ENCODE measurements at regions not wholly inside any gene's neighbourhood (a gene's known extent, or its start where the extent isn't known, plus 50 kb on each side); places are given as distances from the start of the nearest gene placed in this dataset.

DNA sequence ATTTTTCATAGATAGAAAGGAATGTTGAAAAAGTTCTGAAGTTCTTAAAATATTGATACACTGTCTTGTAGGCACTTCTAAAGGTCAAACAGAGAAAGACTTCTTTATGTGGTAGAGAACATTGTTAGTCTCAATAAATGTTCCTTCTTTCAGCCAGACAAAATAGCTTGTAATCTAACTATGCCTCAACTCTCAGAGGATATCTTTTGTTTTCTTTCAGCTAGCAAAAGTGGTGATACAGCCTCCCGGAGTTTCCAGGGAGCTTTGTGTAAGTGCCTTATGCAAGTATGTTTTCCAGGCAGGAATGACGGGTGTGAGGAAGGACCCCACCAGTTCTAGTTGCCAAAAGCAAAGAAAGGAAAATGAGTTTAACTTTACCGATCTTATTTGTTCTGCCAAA lies 452.1 kb upstream of the ST6GAL2 start:
- H3K27me3 ChIP-seq (ENCODE audit: insufficient read depth, low read depth, low read length) = no peaks in the 10 kb centered on the region
- H3K4me2 ChIP-seq (ENCODE audit: low read length) = no peak overlapping the region
- no peak overlapping the region for H3K4me3 ChIP-seq (ENCODE audit: low read length)
- no peaks in the 10 kb centered on the region for H4K20me1 ChIP-seq (ENCODE audit: insufficient read depth)
- H3K27ac ChIP-seq (ENCODE audit: low read length) = no peak overlapping the region
- no peak overlapping the region for H3K9ac ChIP-seq (ENCODE audit: low read length)
- TF ChIP-seq, protein P1, sequence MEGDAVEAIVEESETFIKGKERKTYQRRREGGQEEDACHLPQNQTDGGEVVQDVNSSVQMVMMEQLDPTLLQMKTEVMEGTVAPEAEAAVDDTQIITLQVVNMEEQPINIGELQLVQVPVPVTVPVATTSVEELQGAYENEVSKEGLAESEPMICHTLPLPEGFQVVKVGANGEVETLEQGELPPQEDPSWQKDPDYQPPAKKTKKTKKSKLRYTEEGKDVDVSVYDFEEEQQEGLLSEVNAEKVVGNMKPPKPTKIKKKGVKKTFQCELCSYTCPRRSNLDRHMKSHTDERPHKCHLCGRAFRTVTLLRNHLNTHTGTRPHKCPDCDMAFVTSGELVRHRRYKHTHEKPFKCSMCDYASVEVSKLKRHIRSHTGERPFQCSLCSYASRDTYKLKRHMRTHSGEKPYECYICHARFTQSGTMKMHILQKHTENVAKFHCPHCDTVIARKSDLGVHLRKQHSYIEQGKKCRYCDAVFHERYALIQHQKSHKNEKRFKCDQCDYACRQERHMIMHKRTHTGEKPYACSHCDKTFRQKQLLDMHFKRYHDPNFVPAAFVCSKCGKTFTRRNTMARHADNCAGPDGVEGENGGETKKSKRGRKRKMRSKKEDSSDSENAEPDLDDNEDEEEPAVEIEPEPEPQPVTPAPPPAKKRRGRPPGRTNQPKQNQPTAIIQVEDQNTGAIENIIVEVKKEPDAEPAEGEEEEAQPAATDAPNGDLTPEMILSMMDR (IDR thresholded peaks at IDR 0.05; ENCODE audit: poor library complexity, severe bottlenecking) = no peak
- TF ChIP-seq MXI1 (conservative IDR thresholded peaks at IDR 0.05; ENCODE audit: poor library complexity, severe bottlenecking) (no peak), TAF1 (IDR thresholded peaks at IDR 0.05; ENCODE audit: low read depth) (no peak), EP300 (conservative IDR thresholded peaks at IDR 0.05; ENCODE audit: poor library complexity, severe bottlenecking) (no peak), RAD21 (conservative IDR thresholded peaks at IDR 0.05) (no peak), EZH2 (IDR thresholded peaks at IDR 0.05; ENCODE audit: borderline replicate concordance, insufficient read depth, low read length, poor library complexity, severe bottlenecking) (no peak), SMC3 (conservative IDR thresholded peaks at IDR 0.05; ENCODE audit: poor library complexity) (no peak), POLR2AphosphoS5 (IDR thresholded peaks at IDR 0.05) (no peak)
- TF ChIP-seq, protein P2, sequence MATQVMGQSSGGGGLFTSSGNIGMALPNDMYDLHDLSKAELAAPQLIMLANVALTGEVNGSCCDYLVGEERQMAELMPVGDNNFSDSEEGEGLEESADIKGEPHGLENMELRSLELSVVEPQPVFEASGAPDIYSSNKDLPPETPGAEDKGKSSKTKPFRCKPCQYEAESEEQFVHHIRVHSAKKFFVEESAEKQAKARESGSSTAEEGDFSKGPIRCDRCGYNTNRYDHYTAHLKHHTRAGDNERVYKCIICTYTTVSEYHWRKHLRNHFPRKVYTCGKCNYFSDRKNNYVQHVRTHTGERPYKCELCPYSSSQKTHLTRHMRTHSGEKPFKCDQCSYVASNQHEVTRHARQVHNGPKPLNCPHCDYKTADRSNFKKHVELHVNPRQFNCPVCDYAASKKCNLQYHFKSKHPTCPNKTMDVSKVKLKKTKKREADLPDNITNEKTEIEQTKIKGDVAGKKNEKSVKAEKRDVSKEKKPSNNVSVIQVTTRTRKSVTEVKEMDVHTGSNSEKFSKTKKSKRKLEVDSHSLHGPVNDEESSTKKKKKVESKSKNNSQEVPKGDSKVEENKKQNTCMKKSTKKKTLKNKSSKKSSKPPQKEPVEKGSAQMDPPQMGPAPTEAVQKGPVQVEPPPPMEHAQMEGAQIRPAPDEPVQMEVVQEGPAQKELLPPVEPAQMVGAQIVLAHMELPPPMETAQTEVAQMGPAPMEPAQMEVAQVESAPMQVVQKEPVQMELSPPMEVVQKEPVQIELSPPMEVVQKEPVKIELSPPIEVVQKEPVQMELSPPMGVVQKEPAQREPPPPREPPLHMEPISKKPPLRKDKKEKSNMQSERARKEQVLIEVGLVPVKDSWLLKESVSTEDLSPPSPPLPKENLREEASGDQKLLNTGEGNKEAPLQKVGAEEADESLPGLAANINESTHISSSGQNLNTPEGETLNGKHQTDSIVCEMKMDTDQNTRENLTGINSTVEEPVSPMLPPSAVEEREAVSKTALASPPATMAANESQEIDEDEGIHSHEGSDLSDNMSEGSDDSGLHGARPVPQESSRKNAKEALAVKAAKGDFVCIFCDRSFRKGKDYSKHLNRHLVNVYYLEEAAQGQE (IDR thresholded peaks at IDR 0.05; ENCODE audit: borderline replicate concordance) = no peak
- no peaks in the 10 kb centered on the region for H3K9me3 ChIP-seq (ENCODE audit: low read length)
- H3F3A ChIP-seq (ENCODE audit: insufficient read depth, low read length, poor library complexity, severe bottlenecking) = no peaks in the 10 kb centered on the region
- no peaks in the 10 kb centered on the region for H3K79me2 ChIP-seq (replicated peaks; ENCODE audit: insufficient read depth, low read length)
- no peak overlapping the region for H2AFZ ChIP-seq (ENCODE audit: low read depth, low read length)
- H3K36me3 ChIP-seq (ENCODE audit: insufficient read depth, low read length) = no peaks in the 10 kb centered on the region
- H3K9me2 ChIP-seq (ENCODE audit: insufficient read depth, low read length) = no peaks in the 10 kb centered on the region

DNA sequence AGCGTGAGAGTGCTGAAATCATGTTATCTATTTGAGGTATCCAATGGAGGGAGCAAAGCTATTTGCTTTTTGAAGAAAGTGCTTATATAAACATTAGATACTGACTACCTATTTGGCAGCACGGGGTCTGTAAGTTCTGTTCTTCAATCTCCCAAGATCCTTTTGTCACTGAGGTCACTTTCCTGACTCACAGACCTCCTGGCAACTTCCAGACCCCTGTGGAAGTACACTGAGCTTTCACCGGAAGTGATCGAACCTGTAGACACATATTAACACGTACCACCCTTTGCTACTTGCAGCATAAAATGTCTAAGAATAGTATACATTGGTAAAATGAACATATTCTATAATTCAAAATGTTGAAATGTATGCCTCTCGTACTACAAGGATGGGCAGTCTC lies 452.6 kb upstream of the ST6GAL2 start:
- Histone ChIP-seq H3K9me3 (ENCODE audit: low read length) (no peaks in the 10 kb centered on the region), H3F3A (ENCODE audit: insufficient read depth, low read length, poor library complexity, severe bottlenecking) (no peaks in the 10 kb centered on the region), H3K9me2 (ENCODE audit: insufficient read depth, low read length) (no peaks in the 10 kb centered on the region), H3K79me2 (replicated peaks; ENCODE audit: insufficient read depth, low read length) (no peaks in the 10 kb centered on the region), H3K36me3 (ENCODE audit: insufficient read depth, low read length) (no peaks in the 10 kb centered on the region), H3K4me3 (ENCODE audit: low read length) (no peak overlapping the region), H3K4me2 (ENCODE audit: low read length) (no peak overlapping the region), H2AFZ (ENCODE audit: low read depth, low read length) (no peak overlapping the region), H3K27ac (ENCODE audit: low read length) (no peak overlapping the region), H4K20me1 (ENCODE audit: insufficient read depth) (no peaks in the 10 kb centered on the region), H3K27me3 (ENCODE audit: insufficient read depth, low read depth, low read length) (no peaks in the 10 kb centered on the region), H3K9ac (ENCODE audit: low read length) (no peak overlapping the region)
- TF ChIP-seq POLR2AphosphoS5 (IDR thresholded peaks at IDR 0.05) = no peak
- no peak for TF ChIP-seq EZH2 (IDR thresholded peaks at IDR 0.05; ENCODE audit: borderline replicate concordance, insufficient read depth, low read length, poor library complexity, severe bottlenecking)
- TF ChIP-seq, protein P2 (IDR thresholded peaks at IDR 0.05; ENCODE audit: borderline replicate concordance) = no peak
- TF ChIP-seq, protein P1 (IDR thresholded peaks at IDR 0.05; ENCODE audit: poor library complexity, severe bottlenecking) = no peak
- TF ChIP-seq EP300 (conservative IDR thresholded peaks at IDR 0.05; ENCODE audit: poor library complexity, severe bottlenecking) = no peak
- no peak for TF ChIP-seq RAD21 (conservative IDR thresholded peaks at IDR 0.05)
- TF ChIP-seq MXI1 (conservative IDR thresholded peaks at IDR 0.05; ENCODE audit: poor library complexity, severe bottlenecking) = no peak
- TF ChIP-seq SMC3 (conservative IDR thresholded peaks at IDR 0.05; ENCODE audit: poor library complexity) = no peak
- TF ChIP-seq TAF1 (IDR thresholded peaks at IDR 0.05; ENCODE audit: low read depth) = no peak
